ENCODE measurements at regions not wholly inside any gene's neighbourhood (a gene's known extent, or its start where the extent isn't known, plus 50 kb on each side); places are given as distances from the start of the nearest gene placed in this dataset.

DNA sequence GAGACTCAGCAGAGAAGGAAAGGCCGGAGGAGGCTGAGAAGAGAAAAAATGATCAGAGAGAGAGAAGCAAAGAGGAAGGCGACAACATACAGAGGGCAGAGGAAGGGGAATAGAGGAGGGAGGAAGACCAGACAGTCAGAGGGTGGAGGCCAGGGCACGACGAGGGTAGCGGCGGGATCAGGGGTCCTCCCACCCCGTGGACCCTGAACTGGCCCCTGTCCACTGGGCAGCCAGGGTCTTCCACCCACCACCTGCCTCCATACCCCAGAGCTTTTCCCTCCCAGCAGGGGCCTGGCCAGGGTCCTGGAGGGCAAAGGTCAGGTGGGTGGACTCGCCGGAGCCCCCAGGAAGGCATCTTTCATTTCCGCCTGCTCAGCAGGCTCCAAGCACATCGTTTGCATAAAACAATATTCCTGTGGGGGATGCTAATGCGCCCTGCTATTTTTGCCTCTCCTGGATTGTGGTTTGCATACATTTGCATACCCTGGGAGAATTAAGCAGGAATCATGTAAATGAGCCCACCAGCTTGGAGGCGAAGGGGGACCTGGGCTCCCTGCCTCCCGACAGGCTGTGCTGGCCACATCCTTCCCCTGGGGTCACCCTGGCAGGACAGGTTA is 394.1 kb downstream of the MN1 start:
- TF ChIP-seq, protein P1, sequence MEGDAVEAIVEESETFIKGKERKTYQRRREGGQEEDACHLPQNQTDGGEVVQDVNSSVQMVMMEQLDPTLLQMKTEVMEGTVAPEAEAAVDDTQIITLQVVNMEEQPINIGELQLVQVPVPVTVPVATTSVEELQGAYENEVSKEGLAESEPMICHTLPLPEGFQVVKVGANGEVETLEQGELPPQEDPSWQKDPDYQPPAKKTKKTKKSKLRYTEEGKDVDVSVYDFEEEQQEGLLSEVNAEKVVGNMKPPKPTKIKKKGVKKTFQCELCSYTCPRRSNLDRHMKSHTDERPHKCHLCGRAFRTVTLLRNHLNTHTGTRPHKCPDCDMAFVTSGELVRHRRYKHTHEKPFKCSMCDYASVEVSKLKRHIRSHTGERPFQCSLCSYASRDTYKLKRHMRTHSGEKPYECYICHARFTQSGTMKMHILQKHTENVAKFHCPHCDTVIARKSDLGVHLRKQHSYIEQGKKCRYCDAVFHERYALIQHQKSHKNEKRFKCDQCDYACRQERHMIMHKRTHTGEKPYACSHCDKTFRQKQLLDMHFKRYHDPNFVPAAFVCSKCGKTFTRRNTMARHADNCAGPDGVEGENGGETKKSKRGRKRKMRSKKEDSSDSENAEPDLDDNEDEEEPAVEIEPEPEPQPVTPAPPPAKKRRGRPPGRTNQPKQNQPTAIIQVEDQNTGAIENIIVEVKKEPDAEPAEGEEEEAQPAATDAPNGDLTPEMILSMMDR (IDR thresholded peaks at IDR 0.05) = no peak
- DNase-seq (ENCODE audit: low spot score) (no peak), ATAC-seq (ENCODE audit: low FRiP score) (no peak)

DNA sequence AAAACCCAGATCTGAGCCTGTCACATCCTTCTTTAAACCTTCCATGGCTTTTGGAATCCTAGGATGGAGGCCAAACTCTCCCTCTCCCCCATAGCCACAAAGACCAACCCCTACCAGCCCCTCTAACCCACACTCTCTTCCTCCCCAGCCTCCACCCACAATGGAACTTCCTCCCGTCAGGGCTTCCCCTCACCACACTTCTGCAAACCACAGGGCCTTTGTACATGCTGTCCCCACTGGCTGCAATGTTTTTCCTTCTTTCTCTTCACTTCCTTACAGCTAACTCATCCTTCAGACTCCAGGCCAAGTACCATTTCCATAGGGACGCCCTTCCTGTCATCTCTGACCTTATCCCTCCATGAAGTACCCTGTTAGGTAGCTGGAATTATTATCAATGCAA is 393.5 kb downstream of the MN1 start:
- ATAC-seq (ENCODE audit: low FRiP score) (no peak), DNase-seq (ENCODE audit: low spot score) (no peak)
- TF ChIP-seq, protein P1 (IDR thresholded peaks at IDR 0.05) = no peak

DNA sequence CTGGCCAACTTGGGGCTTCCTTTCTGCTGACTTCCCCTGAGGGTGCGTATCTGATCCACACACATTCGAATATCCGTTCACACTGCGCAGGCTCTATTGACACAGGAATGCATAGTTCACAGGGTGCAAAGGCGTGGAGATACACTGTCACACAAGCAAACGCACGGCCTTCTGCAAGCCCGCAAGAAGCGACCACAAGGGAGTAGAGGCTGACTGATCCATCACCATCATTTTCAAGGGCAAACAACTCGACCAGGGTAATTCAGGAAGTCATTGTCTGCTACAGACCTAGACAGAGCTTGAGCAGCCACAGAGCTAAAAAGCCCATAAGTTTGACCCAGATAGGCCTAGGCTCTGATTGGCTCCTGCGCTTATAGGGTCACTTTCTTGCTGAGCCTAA is 392.3 kb downstream of the MN1 start:
- DNase-seq (ENCODE audit: low spot score) = no peak
- ATAC-seq (ENCODE audit: low FRiP score) = no peak
- TF ChIP-seq, protein P1 (IDR thresholded peaks at IDR 0.05) = no peak

DNA sequence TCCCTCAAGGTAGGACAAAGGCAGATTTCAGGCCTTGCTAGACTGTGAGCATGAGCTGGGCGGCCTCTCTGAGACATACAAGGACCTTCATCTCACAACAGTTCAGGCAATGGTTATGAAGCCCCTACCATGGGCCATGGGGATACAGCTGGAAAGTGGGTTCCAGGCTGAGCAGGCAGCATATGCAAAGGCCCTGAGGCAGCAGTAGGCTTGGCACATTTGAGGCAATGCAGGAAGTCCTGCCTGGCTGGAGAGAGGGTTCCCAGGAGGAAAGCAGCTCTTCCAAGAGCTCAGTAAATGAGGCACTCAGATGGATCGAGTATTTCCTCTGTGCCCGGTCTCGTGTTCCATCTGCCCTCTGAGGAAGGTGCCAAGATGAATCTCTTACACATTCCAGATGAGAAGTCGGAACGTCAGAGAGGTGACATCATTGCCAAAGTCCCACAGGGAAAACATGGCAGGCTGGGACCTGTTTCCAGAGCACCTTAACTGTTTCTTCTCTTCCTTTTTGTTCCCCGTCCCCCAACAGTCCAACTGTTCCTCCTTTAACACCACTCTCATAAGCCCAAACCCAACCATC is 388.6 kb downstream of the MN1 start:
- TF ChIP-seq, protein P1 (IDR thresholded peaks at IDR 0.05) = no peak
- no peak for DNase-seq (ENCODE audit: low spot score)
- no peak for ATAC-seq (ENCODE audit: low FRiP score)

DNA sequence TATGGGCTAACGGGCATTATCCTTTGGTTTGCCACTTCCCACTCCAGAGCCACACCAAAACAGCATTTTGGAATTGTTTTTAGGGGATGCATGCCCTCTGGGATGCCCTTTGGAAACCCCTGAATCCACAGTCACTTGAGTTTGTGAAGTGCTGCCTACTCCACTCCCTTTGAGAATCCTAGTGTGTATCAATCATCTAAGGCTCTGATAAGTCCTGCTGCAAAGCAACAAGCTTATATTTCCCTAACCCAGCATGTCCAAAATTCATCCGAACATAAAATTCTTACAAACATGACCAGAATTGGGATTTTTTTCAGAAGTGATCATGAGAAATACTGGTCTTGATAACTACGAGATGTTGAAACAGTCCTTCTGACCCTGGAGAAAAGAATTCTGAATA is 387.9 kb downstream of the MN1 start:
- DNase-seq (ENCODE audit: low spot score) (no peak), ATAC-seq (ENCODE audit: low FRiP score) (no peak)
- TF ChIP-seq, protein P1 (IDR thresholded peaks at IDR 0.05) = no peak

DNA sequence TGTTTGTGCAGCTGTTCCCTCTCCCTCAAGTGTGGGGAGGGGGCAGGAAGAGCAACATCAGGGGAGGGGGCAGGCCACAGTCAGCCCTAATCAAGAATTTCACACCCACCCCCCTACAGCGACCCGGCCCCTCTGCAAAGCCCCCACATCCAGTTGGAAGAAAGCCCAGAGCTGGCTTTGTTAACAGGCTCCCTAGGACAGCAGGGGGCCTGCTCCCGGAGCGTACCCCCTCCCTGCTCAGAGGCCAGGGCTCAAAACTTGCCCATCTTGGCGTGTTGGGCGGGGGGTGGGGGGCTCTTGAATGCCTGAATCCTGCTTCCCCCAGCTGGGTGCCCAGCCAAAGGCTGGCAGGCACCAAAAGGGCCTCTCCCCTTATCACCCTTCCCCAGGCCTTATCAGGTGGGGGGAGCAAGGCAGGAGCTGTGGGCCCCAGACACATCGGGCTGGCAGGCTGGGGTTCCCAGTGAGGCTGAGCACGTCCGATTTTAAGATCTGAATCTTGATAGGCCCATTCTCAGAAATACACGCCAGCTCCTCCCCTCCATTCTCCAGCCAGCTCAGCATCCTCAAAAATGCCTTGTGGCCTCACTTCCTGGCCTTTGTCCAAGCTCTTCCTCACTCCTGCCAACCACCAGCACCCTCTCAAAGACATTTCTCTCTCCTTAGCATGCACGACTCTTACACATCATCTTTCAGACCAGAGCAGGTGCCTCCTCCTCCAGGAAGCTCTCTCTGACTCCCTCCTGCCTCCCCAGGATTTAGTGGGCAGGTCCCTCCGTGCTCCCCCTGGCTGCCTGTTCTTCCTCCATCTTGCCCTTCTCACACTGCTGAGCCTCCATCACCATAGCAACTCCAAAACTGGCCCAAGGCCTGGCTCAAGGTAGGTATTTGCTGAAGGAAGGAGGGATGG is 384.8 kb downstream of the MN1 start:
- ATAC-seq (ENCODE audit: low FRiP score) (peak; percentile 51), DNase-seq (ENCODE audit: low spot score) (no peak)
- TF ChIP-seq, protein P1 (IDR thresholded peaks at IDR 0.05) = no peak
